Naive thymus-derived CD4-positive, alpha-beta T cell (primary cell): ENCODE measurements at regions not wholly inside any gene's neighbourhood (a gene's known extent, or its start where the extent isn't known, plus 50 kb on each side); places are given as distances from the start of the nearest gene placed in this dataset.
"Not testable (repeated sequence)": the region's sequence is repeated elsewhere in the genome, so short reads cannot be mapped to it uniquely, and the experiment has no call there.

ENCODE experiments used
- ATAC-seq: fragments of 150-1000 bp; cut with Tn5 transposase; 2 replicates; pipeline ENCODE4 v1.10.0; 2021; ENCODE audit warnings: mild to moderate bottlenecking, moderate library complexity
- CTCF ChIA-PET: fragments of 350-600 bp; sonication (Branson Sonifier 250); formaldehyde crosslinking; loops from one replicate; lab custom pipeline; 2021; ENCODE audit warnings: antibody characterized with exemption; lab: Charles Lee
- POLR2A ChIA-PET: fragments of 350-600 bp; sonication (Branson Sonifier 250); formaldehyde crosslinking; loops from one replicate; lab custom pipeline; 2021; ENCODE audit warnings: antibody characterized with exemption, inconsistent platforms; lab: Charles Lee
- DNase-seq, 9 donors: peaks; one replicate each; pipeline versions ENCODE4 v3.0.0 to v3.0.0-alpha.2; 2020 to 2022; ENCODE audit warnings: mixed read lengths in 1 of 9
- H3K27ac ChIP-seq: one replicate; pipeline ENCODE4 v1.7.0; 2013; ENCODE audit warnings: mild to moderate bottlenecking, low read depth, low read length, moderate library complexity
- H3K27me3 ChIP-seq, 2 donors: one replicate each; pipeline ENCODE4 v1.7.0; 2013; ENCODE audit warnings: low read length in 2 of 2, mild to moderate bottlenecking in 2 of 2, moderate library complexity in 2 of 2; ENCODE audit not compliant: control insufficient read depth in 2 of 2, insufficient read depth in 2 of 2
- H3K36me3 ChIP-seq, 3 experiments: 1 replicate in 2 of 3; 2 replicates in 1 of 3; pipeline ENCODE4 v1.7.0; 2013; ENCODE audit warnings: low read length in 3 of 3, mild to moderate bottlenecking in 3 of 3, moderate library complexity in 1 of 3; ENCODE audit not compliant: insufficient read depth in 3 of 3, control insufficient read depth in 2 of 3
- H3K4me1 ChIP-seq, 2 donors: one replicate each; pipeline ENCODE4 v1.7.0; 2013; ENCODE audit warnings: low read length in 2 of 2, mild to moderate bottlenecking in 2 of 2, moderate library complexity in 1 of 2; ENCODE audit not compliant: control insufficient read depth in 2 of 2, insufficient read depth in 2 of 2
- H3K4me3 ChIP-seq: 2 replicates; pipeline ENCODE4 v1.7.0; 2013; ENCODE audit warnings: mild to moderate bottlenecking, low read length
- H3K9me3 ChIP-seq, 3 experiments: 1 replicate in 2 of 3; 2 replicates in 1 of 3; pipeline ENCODE4 v1.7.0; 2013; ENCODE audit warnings: low read length in 3 of 3; ENCODE audit not compliant: control insufficient read depth in 2 of 3
- H3K27ac Mint-ChIP-seq, 9 donors: one replicate each; pipeline ENCODE4 v1.8.0; 2020 to 2022; ENCODE audit warnings: mixed read lengths in 9 of 9, mild to moderate bottlenecking in 8 of 9, moderate library complexity in 5 of 9, inconsistent platforms in 2 of 9
- H3K27me3 Mint-ChIP-seq, 5 donors: one replicate each; pipeline ENCODE4 v1.8.0; 2021 to 2022; ENCODE audit warnings: mixed read lengths in 5 of 5, mild to moderate bottlenecking in 1 of 5
- H3K36me3 Mint-ChIP-seq, 5 donors: one replicate each; pipeline ENCODE4 v1.8.0; 2020 to 2022; ENCODE audit warnings: mixed read lengths in 5 of 5, mild to moderate bottlenecking in 3 of 5, inconsistent platforms in 1 of 5
- H3K4me1 Mint-ChIP-seq, 7 donors: one replicate each; pipeline ENCODE4 v1.8.0; 2020 to 2022; ENCODE audit warnings: mixed read lengths in 7 of 7, mild to moderate bottlenecking in 3 of 7, inconsistent platforms in 1 of 7
- H3K4me3 Mint-ChIP-seq, 10 donors: one replicate each; pipeline ENCODE4 v1.8.0; 2020 to 2022; ENCODE audit warnings: mild to moderate bottlenecking in 10 of 10, mixed read lengths in 10 of 10, moderate library complexity in 6 of 10, inconsistent platforms in 2 of 10
- H3K9me3 Mint-ChIP-seq, 11 donors: one replicate each; pipeline ENCODE4 v1.8.0; 2020 to 2022; ENCODE audit warnings: mixed read lengths in 11 of 11, mild to moderate bottlenecking in 4 of 11, inconsistent platforms in 1 of 11, moderate library complexity in 1 of 11
- intact Hi-C, 2 donors: fragments of 100-400 bp; cut with micrococcal nuclease; formaldehyde crosslinking; loops; one replicate each; pipeline ENCODE4 v1.15.1; 2023

- H3K27ac Mint-ChIP-seq, result no peak overlapping the region
- H3K4me3 ChIP-seq, result no peak overlapping the region
- no peak overlapping the region for H3K27ac ChIP-seq
- no peak overlapping the region for H3K4me3 Mint-ChIP-seq
- H3K36me3 ChIP-seq, result no peaks in the 10 kb centered on the region
- no peaks in the 10 kb centered on the region for H3K4me1 ChIP-seq
- intact Hi-C loops, result no loop called here
- H3K4me1 Mint-ChIP-seq, result no peaks in the 10 kb centered on the region
- no peaks in the 10 kb centered on the region for H3K9me3 ChIP-seq
- H3K27me3 ChIP-seq, result no peaks in the 10 kb centered on the region
- H3K9me3 Mint-ChIP-seq, result peaks cover 0 to 5% (median 0%) of the 10 kb centered on the region in 11 donors
- H3K27me3 Mint-ChIP-seq, result peaks cover 0 to 6% (median 0%) of the 10 kb centered on the region in 5 donors
- H3K36me3 Mint-ChIP-seq, result no peaks in the 10 kb centered on the region
- ATAC-seq (no peak), DNase-seq (no peak)
- ChIA-PET CTCF (no interaction called here), POLR2A (no interaction called here)
Observed at GRCh38 chr12:28032811-28033537, 60.4 kb upstream of the PTHLH start.

DNA sequence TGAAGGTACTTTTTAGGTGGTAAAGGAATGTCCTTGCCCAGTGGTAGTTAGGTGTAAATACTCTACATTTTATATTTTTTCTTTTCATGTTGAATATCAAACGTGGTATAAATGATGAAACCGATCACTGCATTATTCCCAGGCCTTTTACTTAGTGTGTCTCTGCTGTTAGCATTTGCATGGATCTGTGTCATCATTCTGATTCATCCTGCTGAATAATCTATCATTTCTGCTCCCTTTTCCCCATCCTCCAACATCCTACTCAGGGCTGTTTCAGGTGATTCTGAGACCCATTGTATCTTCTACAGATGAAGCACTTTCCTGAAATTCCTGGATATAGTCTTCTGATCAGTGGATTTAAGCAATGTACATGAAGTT, 61.0 kb upstream of the PTHLH start:
- H3K9me3 Mint-ChIP-seq, result peaks cover 0 to 5% (median 0%) of the 10 kb centered on the region in 11 donors
- Histone ChIP-seq H3K9me3 (no peaks in the 10 kb centered on the region), H3K27me3 (no peaks in the 10 kb centered on the region), H3K27ac (no peak overlapping the region), H3K4me3 (no peak overlapping the region), H3K36me3 (no peaks in the 10 kb centered on the region), H3K4me1 (no peaks in the 10 kb centered on the region)
- H3K27ac Mint-ChIP-seq, result no peak overlapping the region
- ChIA-PET POLR2A (no interaction called here), CTCF (no interaction called here)
- no peak for ATAC-seq
- H3K36me3 Mint-ChIP-seq, result no peaks in the 10 kb centered on the region
- no peaks in the 10 kb centered on the region for H3K4me1 Mint-ChIP-seq
- no peak overlapping the region for H3K4me3 Mint-ChIP-seq
- DNase-seq, result no peak
- peaks cover 0 to 6% (median 0%) of the 10 kb centered on the region in 5 donors for H3K27me3 Mint-ChIP-seq
- intact Hi-C loops, result no loop called here

GRCh38 chr12:28034271-28034670, 61.7 kb upstream of the PTHLH start:
- Mint-ChIP-seq H3K36me3 (no peaks in the 10 kb centered on the region), H3K4me1 (no peaks in the 10 kb centered on the region), H3K27me3 (peaks cover 0 to 9% (median 0%) of the 10 kb centered on the region in 5 donors), H3K4me3 (no peak overlapping the region), H3K9me3 (peaks cover 0 to 5% (median 0%) of the 10 kb centered on the region in 11 donors), H3K27ac (no peak overlapping the region)
- H3K27ac ChIP-seq, result no peak overlapping the region
- H3K4me1 ChIP-seq, result no peaks in the 10 kb centered on the region
- no peaks in the 10 kb centered on the region for H3K36me3 ChIP-seq
- no peaks in the 10 kb centered on the region for H3K9me3 ChIP-seq
- no peaks in the 10 kb centered on the region for H3K27me3 ChIP-seq
- no peak overlapping the region for H3K4me3 ChIP-seq
- ChIA-PET CTCF (no interaction called here), POLR2A (no interaction called here)
- DNase-seq, result no peak
- intact Hi-C loops, result no loop called here
- ATAC-seq, result no peak

- Mint-ChIP-seq H3K27ac (no peak overlapping the region), H3K9me3 (peaks cover 0 to 5% (median 0%) of the 10 kb centered on the region in 11 donors), H3K36me3 (no peaks in the 10 kb centered on the region), H3K4me1 (no peaks in the 10 kb centered on the region), H3K27me3 (peaks cover 0 to 6% (median 0%) of the 10 kb centered on the region in 5 donors), H3K4me3 (no peak overlapping the region)
- ChIA-PET POLR2A (no interaction called here), CTCF (interaction anchor here (0.5 kb wide), 1 partner anchor 641 kb away, joined by 3 read pairs; no protein-coding TSS in a partner anchor)
- ATAC-seq, result no peak
- no peaks in the 10 kb centered on the region for H3K36me3 ChIP-seq
- no peak overlapping the region for H3K27ac ChIP-seq
- no peaks in the 10 kb centered on the region for H3K4me1 ChIP-seq
- no peak for DNase-seq
- H3K9me3 ChIP-seq, result no peaks in the 10 kb centered on the region
- H3K4me3 ChIP-seq, result no peak overlapping the region
- intact Hi-C loops, result no loop called here
- H3K27me3 ChIP-seq, result no peaks in the 10 kb centered on the region
Observed at GRCh38 chr12:28035500-28035899, 63.0 kb upstream of the PTHLH start.

- no peaks in the 10 kb centered on the region for H3K4me1 Mint-ChIP-seq
- no peaks in the 10 kb centered on the region for H3K9me3 ChIP-seq
- POLR2A ChIA-PET, result no interaction called here
- no peak overlapping the region for H3K27ac ChIP-seq
- H3K27me3 ChIP-seq, result no peaks in the 10 kb centered on the region
- no peak overlapping the region for H3K4me3 ChIP-seq
- peaks cover 0 to 6% (median 0%) of the 10 kb centered on the region in 5 donors for H3K27me3 Mint-ChIP-seq
- no peak overlapping the region for H3K27ac Mint-ChIP-seq
- H3K36me3 Mint-ChIP-seq, result no peaks in the 10 kb centered on the region
- no peaks in the 10 kb centered on the region for H3K36me3 ChIP-seq
- H3K4me3 Mint-ChIP-seq, result no peak overlapping the region
- H3K9me3 Mint-ChIP-seq, result peaks cover 0 to 5% (median 0%) of the 10 kb centered on the region in 11 donors
- ATAC-seq, result no peak
- no peak for DNase-seq
- H3K4me1 ChIP-seq, result no peaks in the 10 kb centered on the region
- CTCF ChIA-PET, result no interaction called here
- intact Hi-C loops, result no loop called here
Observed at GRCh38 chr12:28036940-28037339, 64.4 kb upstream of the PTHLH start.

- Mint-ChIP-seq H3K36me3 (no peaks in the 10 kb centered on the region), H3K4me1 (no peaks in the 10 kb centered on the region), H3K27me3 (peaks cover 0 to 4% (median 0%) of the 10 kb centered on the region in 5 donors), H3K4me3 (no peak overlapping the region), H3K9me3 (peaks cover 0 to 9% (median 2%) of the 10 kb centered on the region in 11 donors), H3K27ac (no peak overlapping the region)
- POLR2A ChIA-PET, result no interaction called here
- intact Hi-C loops, result no loop called here
- CTCF ChIA-PET, result no interaction called here
- Histone ChIP-seq H3K27ac (no peak overlapping the region), H3K27me3 (no peaks in the 10 kb centered on the region), H3K36me3 (no peaks in the 10 kb centered on the region), H3K9me3 (no peaks in the 10 kb centered on the region), H3K4me1 (no peaks in the 10 kb centered on the region), H3K4me3 (no peak overlapping the region)
- ATAC-seq (no peak), DNase-seq (no peak)
Observed at GRCh38 chr12:28040246-28040645, 67.7 kb upstream of the PTHLH start.

- H3K4me1 Mint-ChIP-seq, H3K4me3 ChIP-seq, H3K4me1 ChIP-seq, H3K27me3 ChIP-seq, DNase-seq, H3K27ac ChIP-seq, intact Hi-C loops, POLR2A ChIA-PET, CTCF ChIA-PET, H3K36me3 ChIP-seq, H3K4me3 Mint-ChIP-seq, H3K9me3 ChIP-seq, H3K27ac Mint-ChIP-seq, H3K27me3 Mint-ChIP-seq, H3K36me3 Mint-ChIP-seq, ATAC-seq: not testable (repeated sequence)
- peaks cover 0 to 27% (median 9%) of the 10 kb centered on the region in 11 donors for H3K9me3 Mint-ChIP-seq
Observed at GRCh38 chr12:28046600-28046999, 74.1 kb upstream of the PTHLH start.
